H1 (cell line): ENCODE measurements at regions not wholly inside any gene's neighbourhood (a gene's known extent, or its start where the extent isn't known, plus 50 kb on each side); places are given as distances from the start of the nearest gene placed in this dataset.

Experiments used
- CTCF ChIA-PET: fragments of 300-600 bp; sonication (Branson Sonifier 250); formaldehyde crosslinking; loops from one replicate; lab custom pipeline; 2021; ENCODE audit not compliant: partially characterized antibody; lab: Charles Lee
- POLR2A ChIA-PET: fragments of 300-600 bp; sonication (Branson Sonifier 250); formaldehyde crosslinking; loops from one replicate; lab custom pipeline; 2021; ENCODE audit warnings: inconsistent platforms; ENCODE audit not compliant: partially characterized antibody; lab: Charles Lee
- DNase-seq, 2 experiments: peaks; one replicate each; pipeline versions ENCODE4 v3.0.0 to v3.0.0-alpha.2; 2010 to 2022; ENCODE audit warnings: low spot score in 2 of 2, low read depth in 1 of 2, mixed read lengths in 1 of 2
- FAIRE-seq: peaks from 2 replicates; lab custom pipeline; 2011; peaks lifted over from hg19 to GRCh38; lab: Jason Lieb, UNC
- H2AFZ ChIP-seq: 2 replicates; pipeline ENCODE4 v1.8.1; 2012; ENCODE audit warnings: low read length, inconsistent platforms
- H2AK5ac ChIP-seq: 2 replicates; pipeline ENCODE4 v1.6.1; 2013; ENCODE audit warnings: low read depth, low read length
- H2BK120ac ChIP-seq: replicated peaks from 2 replicates; pipeline ENCODE3; 2013; ENCODE audit warnings: low read depth, low read length, inconsistent platforms
- H2BK12ac ChIP-seq: 2 replicates; pipeline ENCODE4 v1.6.1; 2013; ENCODE audit warnings: low read depth, low read length
- H2BK15ac ChIP-seq: 2 replicates; pipeline ENCODE4 v1.6.1; 2013; ENCODE audit warnings: low read length
- H2BK20ac ChIP-seq: 2 replicates; pipeline ENCODE4 v1.6.1; 2013; ENCODE audit warnings: low read length
- H2BK5ac ChIP-seq: 2 replicates; pipeline ENCODE4 v1.6.1; 2013; ENCODE audit warnings: low read depth, low read length
- H3K14ac ChIP-seq: 2 replicates; pipeline ENCODE4 v1.6.1; 2013; ENCODE audit warnings: inconsistent platforms; ENCODE audit not compliant: insufficient read length
- H3K18ac ChIP-seq: 2 replicates; pipeline ENCODE4 v1.6.1; 2013; ENCODE audit warnings: low read length; ENCODE audit errors: extremely low read depth
- H3K23ac ChIP-seq: 2 replicates; pipeline ENCODE4 v1.6.1; 2013; ENCODE audit warnings: inconsistent platforms; ENCODE audit not compliant: insufficient read length
- H3K23me2 ChIP-seq: 2 replicates; pipeline ENCODE4 v1.6.1; 2013; ENCODE audit warnings: low read depth, low read length
- H3K27ac ChIP-seq: 2 replicates; pipeline ENCODE4 v1.6.1; 2011; ENCODE audit warnings: low read depth, low read length, inconsistent platforms
- H3K27me3 ChIP-seq, 4 experiments: replicated peaks in 1 of 4; 1 replicate in 1 of 4; 2 replicates in 3 of 4; pipeline versions ENCODE4 v1.6.1 to v1.8.1; 2011 to 2013; ENCODE audit warnings: low read length in 3 of 4, mild to moderate bottlenecking in 3 of 4, inconsistent platforms in 2 of 4, mixed read lengths in 2 of 4, moderate library complexity in 1 of 4; ENCODE audit not compliant: control insufficient read depth in 3 of 4, insufficient read depth in 3 of 4; ENCODE audit errors: extremely low read depth in 1 of 4
- H3K36me3 ChIP-seq, 4 experiments: 2 replicates each; pipeline versions ENCODE4 v1.6.1 to v1.8.1; 2011 to 2013; ENCODE audit warnings: mild to moderate bottlenecking in 4 of 4, low read length in 3 of 4, moderate library complexity in 2 of 4, control low read depth in 1 of 4, inconsistent platforms in 1 of 4; ENCODE audit not compliant: insufficient read depth in 4 of 4, control insufficient read depth in 2 of 4
- H3K4ac ChIP-seq: replicated peaks from 2 replicates; pipeline ENCODE3; 2013; ENCODE audit warnings: low read length, low read depth, mixed read lengths, inconsistent platforms; ENCODE audit not compliant: insufficient read length
- H3K4me1 ChIP-seq, 4 experiments: replicated peaks in 1 of 4; 1 replicate in 1 of 4; 2 replicates in 3 of 4; pipeline versions ENCODE4 v1.6.1 to v1.8.1; 2011 to 2013; ENCODE audit warnings: low read length in 3 of 4, inconsistent platforms in 2 of 4, mixed read lengths in 1 of 4; ENCODE audit not compliant: insufficient read depth in 4 of 4, control insufficient read depth in 3 of 4
- H3K4me2 ChIP-seq, 2 experiments: 2 replicates each; pipeline versions ENCODE4 v1.6.1 to v1.8.1; 2011 to 2013; ENCODE audit warnings: low read depth in 2 of 2, low read length in 2 of 2, control low read depth in 1 of 2, inconsistent platforms in 1 of 2, mild to moderate bottlenecking in 1 of 2; ENCODE audit not compliant: insufficient read depth in 1 of 2
- H3K4me3 ChIP-seq, 4 experiments: fragments of 200-600, 300-600 bp in 1 of 4; sonication (generic), shearing (Covaris generic), sonication (Bioruptor Twin) in 1 of 4; 2 replicates each; pipeline versions ENCODE4 v1.5.1 to v1.8.1; 2011 to 2016; ENCODE audit warnings: low read length in 4 of 4, low read depth in 3 of 4, control low read depth in 2 of 4, inconsistent platforms in 2 of 4, mild to moderate bottlenecking in 2 of 4, mixed read lengths in 1 of 4, moderate library complexity in 1 of 4; ENCODE audit not compliant: insufficient read depth in 2 of 4; ENCODE audit errors: extremely low read depth in 1 of 4
- H3K56ac ChIP-seq: replicated peaks from 2 replicates; pipeline ENCODE3; 2013; ENCODE audit warnings: low read depth, mild to moderate bottlenecking, mixed read lengths, low read length, inconsistent platforms; ENCODE audit not compliant: insufficient read length
- H3K79me1 ChIP-seq: 2 replicates; pipeline ENCODE4 v1.6.1; 2013; ENCODE audit warnings: low read depth, low read length, control low read depth
- H3K79me2 ChIP-seq, 2 experiments: 2 replicates each; pipeline versions ENCODE4 v1.6.1 to v1.8.1; 2012 to 2013; ENCODE audit warnings: low read length in 2 of 2, mild to moderate bottlenecking in 2 of 2, inconsistent platforms in 1 of 2; ENCODE audit not compliant: insufficient read depth in 2 of 2, control insufficient read depth in 1 of 2
- H3K9ac ChIP-seq, 4 experiments: replicated peaks in 1 of 4; 1 replicate in 1 of 4; 2 replicates in 3 of 4; pipeline versions ENCODE4 v1.6.1 to v1.8.1; 2011 to 2013; ENCODE audit warnings: low read depth in 3 of 4, low read length in 3 of 4, control low read depth in 2 of 4, mild to moderate bottlenecking in 2 of 4, moderate library complexity in 2 of 4, inconsistent platforms in 1 of 4; ENCODE audit errors: extremely low read depth in 1 of 4
- H3K9me3 ChIP-seq, 2 experiments: 2 replicates each; pipeline versions ENCODE4 v1.6.1 to v1.8.1; 2012 to 2013; ENCODE audit warnings: mild to moderate bottlenecking in 2 of 2, moderate library complexity in 2 of 2, control low read depth in 1 of 2, inconsistent platforms in 1 of 2, low read depth in 1 of 2, low read length in 1 of 2, mixed read lengths in 1 of 2; ENCODE audit not compliant: insufficient read depth in 2 of 2
- H4K20me1 ChIP-seq, 2 experiments: replicated peaks in 1 of 2; 2 replicates each; pipeline versions ENCODE3 to v1.8.1; 2011 to 2013; ENCODE audit warnings: inconsistent platforms in 2 of 2, low read length in 2 of 2, mild to moderate bottlenecking in 1 of 2; ENCODE audit not compliant: insufficient read depth in 2 of 2, control insufficient read depth in 1 of 2
- H4K5ac ChIP-seq: 2 replicates; pipeline ENCODE4 v1.6.1; 2013; ENCODE audit warnings: low read length, low read depth, mixed read lengths, inconsistent platforms; ENCODE audit not compliant: insufficient read length
- H4K8ac ChIP-seq: 2 replicates; pipeline ENCODE4 v1.8.0; 2013; ENCODE audit warnings: mild to moderate bottlenecking, moderate library complexity, low read length, inconsistent platforms; ENCODE audit not compliant: insufficient read depth; ENCODE audit errors: extremely low read depth
- H4K91ac ChIP-seq: replicated peaks from 2 replicates; pipeline ENCODE3; 2013; ENCODE audit warnings: low read length, mixed read lengths, inconsistent platforms; ENCODE audit not compliant: insufficient read length
- ATF2 ChIP-seq: IDR thresholded peaks from 2 replicates; pipeline ENCODE4 v1.6.1; 2012; ENCODE audit warnings: low read length, inconsistent platforms
- BACH1 ChIP-seq: IDR thresholded peaks from 2 replicates; pipeline ENCODE4 v1.6.1; 2012; ENCODE audit warnings: low read length, improper control_type of control experiment
- BRCA1 ChIP-seq: IDR thresholded peaks from 2 replicates; pipeline ENCODE4 v1.6.1; 2012; ENCODE audit warnings: low read depth, low read length, improper control_type of control experiment
- EP300 ChIP-seq, 2 experiments: IDR thresholded peaks; 1 replicate in 1 of 2; 2 replicates in 1 of 2; pipeline ENCODE4 v1.6.1; 2011 to 2012; ENCODE audit warnings: low read depth in 2 of 2, low read length in 2 of 2, mild to moderate bottlenecking in 2 of 2, borderline replicate concordance in 1 of 2, inconsistent platforms in 1 of 2, moderate library complexity in 1 of 2
- GABPA ChIP-seq: IDR thresholded peaks from 2 replicates; pipeline ENCODE4 v1.6.1; 2011; ENCODE audit warnings: mild to moderate bottlenecking, low read length, moderate library complexity, borderline replicate concordance; ENCODE audit not compliant: insufficient read depth
- NRF1 ChIP-seq: IDR thresholded peaks from 2 replicates; pipeline ENCODE4 v1.6.1; 2011; ENCODE audit warnings: mild to moderate bottlenecking, low read depth, low read length, improper control_type of control experiment
- WGBS, 2 experiments: shearing (Covaris generic) in 1 of 2; methylation state at CpG; one replicate each; pipeline versions ENCODE4 v1.1.6 to v1.1.7; 2013 to 2015; ENCODE audit warnings: low lambda C conversion rate in 2 of 2, mixed read lengths in 2 of 2, inconsistent platforms in 1 of 2, low coverage in 1 of 2, missing lambda C conversion rate in 1 of 2; ENCODE audit not compliant: insufficient replicate concordance in 2 of 2, insufficient coverage in 1 of 2, insufficient read length in 1 of 2; ENCODE audit errors: extremely low coverage in 1 of 2, missing lambda C conversion rate in 1 of 2; 5-methylcytosine and 5-hydroxymethylcytosine counted together

GRCh38 chr2:207216457-207216856 is 50.7 kb upstream of the KLF7 start:
- Histone ChIP-seq H4K20me1 (no peaks in the 10 kb centered on the region), H2BK20ac (no peak overlapping the region), H4K5ac (no peak overlapping the region), H2BK12ac (no peak overlapping the region), H2AFZ (no peak overlapping the region), H4K8ac (no peak overlapping the region), H3K18ac (no peak overlapping the region), H3K27ac (no peak overlapping the region), H3K14ac (no peak overlapping the region), H4K91ac (no peak overlapping the region), H3K23ac (no peak overlapping the region), H3K79me1 (no peaks in the 10 kb centered on the region), H3K4me1 (no peaks in the 10 kb centered on the region; a peak in 1 of 7 replicates), H3K9ac (no peak overlapping the region), H3K4me2 (no peak overlapping the region), H2BK5ac (no peak overlapping the region), H3K4ac (no peak overlapping the region), H3K36me3 (no peaks in the 10 kb centered on the region), H3K79me2 (no peaks in the 10 kb centered on the region), H2BK15ac (no peak overlapping the region), H3K9me3 (no peaks in the 10 kb centered on the region), H3K4me3 (no peak overlapping the region), H2AK5ac (no peak overlapping the region), H3K23me2 (no peaks in the 10 kb centered on the region), H3K27me3 (no peaks in the 10 kb centered on the region), H3K56ac (no peak overlapping the region), H2BK120ac (no peak overlapping the region)
- no peak for FAIRE-seq
- ChIA-PET POLR2A (no interaction called here), CTCF (no interaction called here)
- TF ChIP-seq BRCA1: no peak
- TF ChIP-seq EP300 (IDR thresholded peaks at IDR 0.05; ENCODE audit: borderline replicate concordance in 1 of 2, low read depth in 2 of 2, low read length in 2 of 2): no peak
- TF ChIP-seq BACH1: no peak
- no peak for TF ChIP-seq NRF1
- no peak for TF ChIP-seq GABPA
- no peak for TF ChIP-seq ATF2
- 74% methylated on average over 2 of the region's 2 CpGs; no CpG with 5 or more reads in 1 of the 2 experiments for WGBS, 2 experiments
- DNase-seq: no peak
